HCT116 (cell line): ENCODE measurements at regions not wholly inside any gene's neighbourhood (a gene's known extent, or its start where the extent isn't known, plus 50 kb on each side); places are given as distances from the start of the nearest gene placed in this dataset.

Experiments
- ATAC-seq: fragments of 200-7000 bp; cut with Tn5 transposase; 2 replicates; pipeline ENCODE4 v1.9.1; 2020; ENCODE audit warnings: mild to moderate bottlenecking, moderate library complexity
- BruUV-seq: library from RNA; stranded (reverse); fragments of 400-500 nt; replicated peaks from 2 replicates; lab custom pipeline; 2021; lab: Mats Ljungman, UMichigan
- CTCF ChIA-PET: fragments of 300-600 bp; sonication (Branson Sonifier 250); formaldehyde crosslinking; loops from one replicate; lab custom pipeline; 2021; ENCODE audit warnings: antibody characterized with exemption; lab: Charles Lee
- POLR2A ChIA-PET: fragments of 300-600, 350-600 bp; sonication (Branson Sonifier 250); formaldehyde crosslinking; loops from one replicate; lab custom pipeline; 2021; ENCODE audit warnings: antibody characterized with exemption; lab: Charles Lee
- RAD21 ChIA-PET, 2 experiments: fragments of 300-600 bp; sonication (Branson Sonifier 250); formaldehyde crosslinking; loops; one replicate each; lab custom pipeline; 2023; ENCODE audit warnings: low total read pairs in 2 of 2; ENCODE audit not compliant: uncharacterized antibody in 2 of 2, unreplicated experiment in 2 of 2, low non-redundant PET in 1 of 2; lab: Charles Lee
- DNase-seq: peaks from one replicate; pipeline ENCODE4 v3.0.0-alpha.2; 2010; ENCODE audit warnings: low read depth, low spot score
- H2AFZ ChIP-seq: fragments of 200-600 bp; shearing (Covaris generic), sonication (generic); 2 replicates; pipeline ENCODE4 v1.6.1; 2017; ENCODE audit warnings: low read depth, mixed run types, mixed read lengths, antibody characterized with exemption, low read length; ENCODE audit not compliant: poor library complexity, severe bottlenecking
- H3K27ac ChIP-seq: 2 replicates; pipeline ENCODE4 v1.5.1; 2012; ENCODE audit warnings: low read depth, low read length
- H3K27me3 ChIP-seq: fragments of 200-600 bp; sonication (generic); 2 replicates; pipeline ENCODE4 v1.6.1; 2016; ENCODE audit warnings: mixed run types, low read length, mixed read lengths; ENCODE audit not compliant: insufficient read depth
- H3K36me3 ChIP-seq, 2 experiments: fragments of 200-500 bp in 1 of 2; fragments of 200-600 bp in 1 of 2; sonication (Bioruptor generic) in 1 of 2; sonication (generic) in 1 of 2; 2 replicates each; pipeline versions ENCODE4 v1.5.1 to v1.6.1; 2014 to 2016; ENCODE audit warnings: low read length in 2 of 2, inconsistent platforms in 1 of 2, mixed read lengths in 1 of 2, mixed run types in 1 of 2; ENCODE audit not compliant: insufficient read depth in 2 of 2, control insufficient read depth in 1 of 2
- H3K4me1 ChIP-seq, 2 experiments: fragments of 200-600 bp in 1 of 2; sonication (generic) in 1 of 2; 2 replicates each; pipeline versions ENCODE4 v1.5.1 to v1.6.1; 2012 to 2017; ENCODE audit warnings: low read length in 2 of 2, inconsistent platforms in 1 of 2, mild to moderate bottlenecking in 1 of 2, mixed read lengths in 1 of 2, mixed run types in 1 of 2, moderate library complexity in 1 of 2; ENCODE audit not compliant: insufficient read depth in 2 of 2, control insufficient read depth in 1 of 2
- H3K4me2 ChIP-seq: fragments of 200-600 bp; sonication (generic); 2 replicates; pipeline ENCODE4 v1.6.1; 2017; ENCODE audit warnings: mixed run types, low read length, mixed read lengths
- H3K4me3 ChIP-seq, 2 experiments: fragments of 200-600 bp in 1 of 2; sonication (generic) in 1 of 2; replicated peaks in 1 of 2; 2 replicates each; pipeline ENCODE4 v1.5.1; 2011 to 2016; ENCODE audit warnings: low read length in 2 of 2, control low read depth in 1 of 2, low read depth in 1 of 2, mild to moderate bottlenecking in 1 of 2, mixed read lengths in 1 of 2, mixed run types in 1 of 2
- H3K79me2 ChIP-seq: fragments of 200-600 bp; sonication (generic); 2 replicates; pipeline ENCODE4 v1.6.1; 2017; ENCODE audit warnings: mild to moderate bottlenecking, mixed run types, low read length, moderate library complexity, mixed read lengths; ENCODE audit not compliant: insufficient read depth
- H3K9ac ChIP-seq: fragments of 200-600 bp; sonication (generic); 2 replicates; pipeline ENCODE4 v1.6.1; 2016; ENCODE audit warnings: low read length, mixed read lengths
- H3K9me2 ChIP-seq: fragments of 200-600 bp; sonication (generic), shearing (Covaris generic); 2 replicates; pipeline ENCODE4 v1.6.1; 2017; ENCODE audit warnings: mixed run types, mild to moderate bottlenecking, moderate library complexity; ENCODE audit not compliant: insufficient read depth
- H3K9me3 ChIP-seq, 2 experiments: fragments of 200-500 bp in 1 of 2; fragments of 200-600 bp in 1 of 2; sonication (Bioruptor generic) in 1 of 2; sonication (generic) in 1 of 2; 2 replicates each; pipeline ENCODE4 v1.6.1; 2014 to 2017; ENCODE audit warnings: low read length in 2 of 2, mixed read lengths in 2 of 2, inconsistent platforms in 1 of 2, low read depth in 1 of 2, mild to moderate bottlenecking in 1 of 2, mixed run types in 1 of 2, moderate library complexity in 1 of 2; ENCODE audit not compliant: control insufficient read depth in 1 of 2, insufficient read depth in 1 of 2
- H4K20me1 ChIP-seq: fragments of 200-600 bp; sonication (generic), shearing (Covaris generic); 2 replicates; pipeline ENCODE4 v1.6.1; 2017; ENCODE audit warnings: mixed run types, mild to moderate bottlenecking, moderate library complexity; ENCODE audit not compliant: insufficient read depth
- CBX3 ChIP-seq: IDR thresholded peaks from 2 replicates; pipeline ENCODE4 v1.6.1; 2012; ENCODE audit warnings: low read depth
- CTCF ChIP-seq, 3 experiments: fragments of 200-600 bp in 1 of 3; sonication (generic) in 1 of 3; IDR thresholded peaks in 2 of 3; conservative IDR thresholded peaks in 1 of 3; 2 replicates each; pipeline ENCODE4 v1.5.1; 2012 to 2017; ENCODE audit warnings: low read depth in 2 of 3, low read length in 2 of 3, antibody characterized with exemption in 1 of 3, borderline replicate concordance in 1 of 3, control low read depth in 1 of 3, mild to moderate bottlenecking in 1 of 3, mixed read lengths in 1 of 3, mixed run types in 1 of 3, moderate library complexity in 1 of 3; ENCODE audit not compliant: insufficient read depth in 1 of 3
- FOSL1 ChIP-seq: IDR thresholded peaks from 2 replicates; pipeline ENCODE4 v1.6.1; 2012; ENCODE audit warnings: low read depth
- MAX ChIP-seq: IDR thresholded peaks from 2 replicates; pipeline ENCODE4 v1.6.1; 2012
- RAD21 ChIP-seq: IDR thresholded peaks from 2 replicates; pipeline ENCODE4 v1.6.1; 2012; ENCODE audit warnings: low read depth, mild to moderate bottlenecking
- SIN3A ChIP-seq: IDR thresholded peaks from 2 replicates; pipeline ENCODE4 v1.6.1; 2012; ENCODE audit warnings: low read depth
- SRF ChIP-seq: IDR thresholded peaks from 2 replicates; pipeline ENCODE4 v1.6.1; 2012; ENCODE audit warnings: low read depth
- intact Hi-C: fragments of 100-400 bp; cut with micrococcal nuclease; formaldehyde crosslinking; loops from 2 replicates; pipeline ENCODE4 v1.10.0; 2022

GRCh38 chr4:22237155-22237751 lies 278.6 kb downstream of the ADGRA3 start:
- H3K9me2 ChIP-seq: no peaks in the 10 kb centered on the region
- no peak overlapping the region for H3K4me3 ChIP-seq
- intact Hi-C loops: loop anchor here (2.0 kb wide), 2 partner anchors 152 to 454 kb away; no protein-coding TSS in a partner anchor

More at GRCh38 chr4:22237155-22237751, 278.6 kb downstream of the ADGRA3 start:
- TF ChIP-seq SRF (no peak), SIN3A (no peak), MAX (peak; percentile 17; the same call in 1 of the 2 replicates), CTCF (IDR thresholded peaks at IDR 0.05 in 2 of 3, conservative IDR thresholded peaks at IDR 0.05 in 1 of 3; ENCODE audit: borderline replicate concordance in 1 of 3, insufficient read depth in 1 of 3, low read depth in 2 of 3, low read length in 2 of 3) (peak; percentile 43 to 94 (median 91); a peak in 5 of 6 replicates), FOSL1 (no peak), RAD21 (peak; percentile 58), CBX3 (peak; percentile 44; the same call in 1 of the 2 replicates)
- ChIA-PET CTCF (interaction anchor here (0.9 to 1.5 kb wide), 8 partner anchors 9 to 453 kb away, joined by 3 to 17 read pairs (median 4); no protein-coding TSS in a partner anchor), POLR2A (no interaction called here), RAD21 (no interaction called here)
- H3K4me2 ChIP-seq: no peak overlapping the region
- no peaks in the 10 kb centered on the region for H3K36me3 ChIP-seq
- no peaks in the 10 kb centered on the region for H3K9me3 ChIP-seq
- H3K9ac ChIP-seq: no peak overlapping the region
- ATAC-seq (peak; percentile 96), DNase-seq (peak; percentile 29)
- no peak overlapping the region for H3K27ac ChIP-seq
- H3K27me3 ChIP-seq: no peaks in the 10 kb centered on the region
- no TSS peak for BruUV-seq
- no peaks in the 10 kb centered on the region for H3K4me1 ChIP-seq
- H4K20me1 ChIP-seq: no peaks in the 10 kb centered on the region
- no peak overlapping the region for H2AFZ ChIP-seq
- no peaks in the 10 kb centered on the region for H3K79me2 ChIP-seq
